ENCODE measurements at regions not wholly inside any gene's neighbourhood (a gene's known extent, or its start where the extent isn't known, plus 50 kb on each side); places are given as distances from the start of the nearest gene placed in this dataset.

- no peak overlapping the region for H3K27ac ChIP-seq
- no peak for DNase-seq
- 82 to 86% (median 82%) methylated on average over 1 of the region's 1 CpG for WGBS, 3 donors
- no peaks in the 10 kb centered on the region for H3K9me3 ChIP-seq
- no peak overlapping the region for H3K4me3 ChIP-seq
- H3K27me3 ChIP-seq = no peaks in the 10 kb centered on the region
- H3K4me1 ChIP-seq (ENCODE audit: insufficient read depth) = no peaks in the 10 kb centered on the region
- intact Hi-C loops (cut with DNase I) = no loop called here
- no peaks in the 10 kb centered on the region for H3K36me3 ChIP-seq
- TF ChIP-seq EP300 (IDR thresholded peaks at IDR 0.05) (no peak), CTCF (IDR thresholded peaks at IDR 0.05) (no peak), POLR2A (IDR thresholded peaks at IDR 0.05) (no peak)
Measured at GRCh38 chr2:138910427-138910826, 130.2 kb upstream of the NXPH2 start.

- TF ChIP-seq POLR2A (IDR thresholded peaks at IDR 0.05) = no peak
- no peak for TF ChIP-seq CTCF (IDR thresholded peaks at IDR 0.05)
- TF ChIP-seq EP300 (IDR thresholded peaks at IDR 0.05) = no peak
- no peak for DNase-seq
- H3K36me3 ChIP-seq = no peaks in the 10 kb centered on the region
- H3K27ac ChIP-seq = no peak overlapping the region
- no peaks in the 10 kb centered on the region for H3K27me3 ChIP-seq
- no peak overlapping the region for H3K4me3 ChIP-seq
- H3K4me1 ChIP-seq (ENCODE audit: insufficient read depth) = no peaks in the 10 kb centered on the region
- H3K9me3 ChIP-seq = no peaks in the 10 kb centered on the region
- intact Hi-C loops (cut with DNase I) = no loop called here
- 93 to 96% (median 96%) methylated on average over 2 of the region's 2 CpGs for WGBS, 3 donors
Measured at GRCh38 chr2:138906549-138906948, 126.4 kb upstream of the NXPH2 start.

GRCh38 chr2:138902239-138902871, 122.2 kb upstream of the NXPH2 start:
- TF ChIP-seq EP300 (IDR thresholded peaks at IDR 0.05) (no peak), POLR2A (IDR thresholded peaks at IDR 0.05) (no peak), CTCF (IDR thresholded peaks at IDR 0.05) (no peak)
- intact Hi-C loops (cut with DNase I) = no loop called here

GRCh38 chr2:138901530-138901929, 121.3 kb upstream of the NXPH2 start:
- Histone ChIP-seq H3K4me1 (ENCODE audit: insufficient read depth) (no peaks in the 10 kb centered on the region), H3K36me3 (no peaks in the 10 kb centered on the region), H3K9me3 (no peaks in the 10 kb centered on the region), H3K4me3 (no peak overlapping the region), H3K27ac (no peak overlapping the region), H3K27me3 (no peaks in the 10 kb centered on the region)
- intact Hi-C loops (cut with DNase I) = no loop called here
- TF ChIP-seq POLR2A (IDR thresholded peaks at IDR 0.05) (no peak), CTCF (IDR thresholded peaks at IDR 0.05) (no peak)
- WGBS, 3 donors = 89 to 96% (median 91%) methylated on average over 11 of the region's 11 CpGs
- no peak for DNase-seq

More at GRCh38 chr2:138902239-138902871, 122.2 kb upstream of the NXPH2 start:
- DNase-seq = no peak
- 92 to 97% (median 96%) methylated on average over 29 of the region's 29 CpGs for WGBS, 3 donors
- Histone ChIP-seq H3K4me3 (no peak overlapping the region), H3K4me1 (ENCODE audit: insufficient read depth) (no peaks in the 10 kb centered on the region), H3K36me3 (no peaks in the 10 kb centered on the region), H3K9me3 (no peaks in the 10 kb centered on the region), H3K27ac (no peak overlapping the region), H3K27me3 (no peaks in the 10 kb centered on the region)
